ENCODE measurements at regions not wholly inside any gene's neighbourhood (a gene's known extent, or its start where the extent isn't known, plus 50 kb on each side); places are given as distances from the start of the nearest gene placed in this dataset.

DNA sequence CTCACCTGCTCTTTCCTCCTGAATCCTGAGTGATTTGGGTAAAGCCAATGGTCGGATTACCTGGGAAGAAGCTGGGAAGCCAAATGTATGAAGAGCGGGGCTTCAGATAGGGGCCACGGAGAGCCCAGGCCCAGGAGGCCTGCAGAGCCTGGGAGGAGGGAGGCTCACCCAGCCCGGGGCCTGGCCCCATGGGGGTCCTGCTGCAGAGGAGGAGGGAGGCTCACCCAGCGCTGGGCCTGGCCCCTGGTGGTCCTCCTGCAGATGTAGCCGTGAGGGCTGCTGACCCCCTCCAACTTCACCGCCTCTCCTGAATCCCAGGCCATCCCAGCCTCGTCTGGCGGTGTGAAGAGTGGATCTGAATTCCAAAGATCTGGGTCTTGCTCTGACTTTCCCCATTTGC lies 368.4 kb downstream of the THBS2 start:
- DNase-seq: no peak

DNA sequence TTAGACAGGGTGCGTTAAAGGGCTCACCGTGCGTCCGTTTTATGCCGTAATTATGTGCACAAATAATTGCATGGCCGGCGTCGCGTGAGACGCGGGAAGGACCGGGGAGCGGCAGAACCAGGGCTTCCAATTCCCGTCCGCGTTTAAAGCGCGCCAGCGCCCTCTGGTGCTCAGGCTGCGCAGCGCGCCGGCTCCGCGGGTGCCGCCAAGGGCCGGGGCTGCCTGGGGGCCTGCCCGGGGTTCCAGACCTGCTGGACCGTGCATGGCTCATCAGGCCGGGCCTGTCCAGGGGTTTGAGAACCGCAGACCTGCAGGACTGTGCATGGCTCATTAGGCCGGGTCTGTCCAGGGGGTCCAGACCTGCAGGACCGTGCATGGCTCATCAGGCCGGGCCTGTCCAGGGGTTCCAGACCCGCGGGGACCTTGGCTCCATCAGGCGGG lies 369.0 kb downstream of the THBS2 start:
- DNase-seq: peak in 49 of 58 donors; percentile 4 to 81 (median 41)

DNA sequence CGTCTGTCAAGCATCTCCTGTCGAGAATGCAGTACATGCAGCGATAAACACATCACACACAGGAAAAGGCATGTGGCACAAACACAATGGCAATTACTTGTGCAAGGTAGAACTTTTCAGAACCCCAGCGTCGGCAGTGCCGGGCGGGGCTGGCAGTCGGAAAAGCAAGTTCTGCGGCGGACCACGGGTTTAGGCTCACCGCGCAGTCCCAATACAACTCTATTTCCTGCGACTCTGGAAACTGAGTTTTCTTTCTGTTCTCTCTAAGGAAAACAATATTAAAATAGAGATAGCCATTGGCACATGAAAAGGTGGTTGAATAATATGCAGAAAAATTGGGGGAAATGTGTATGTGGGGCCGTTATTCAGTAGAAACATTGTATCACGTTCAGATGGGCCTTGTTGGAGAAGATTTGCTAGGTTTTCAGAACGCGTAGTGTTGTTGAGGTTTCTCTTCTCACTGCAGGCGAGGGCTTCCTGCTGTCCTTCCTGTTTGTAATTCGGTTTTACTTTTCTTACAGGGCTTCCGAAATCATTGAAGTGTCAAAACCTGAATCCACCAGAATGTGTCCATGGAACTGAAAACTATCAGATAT lies 369.5 kb downstream of the THBS2 start:
- no peak for DNase-seq

DNA sequence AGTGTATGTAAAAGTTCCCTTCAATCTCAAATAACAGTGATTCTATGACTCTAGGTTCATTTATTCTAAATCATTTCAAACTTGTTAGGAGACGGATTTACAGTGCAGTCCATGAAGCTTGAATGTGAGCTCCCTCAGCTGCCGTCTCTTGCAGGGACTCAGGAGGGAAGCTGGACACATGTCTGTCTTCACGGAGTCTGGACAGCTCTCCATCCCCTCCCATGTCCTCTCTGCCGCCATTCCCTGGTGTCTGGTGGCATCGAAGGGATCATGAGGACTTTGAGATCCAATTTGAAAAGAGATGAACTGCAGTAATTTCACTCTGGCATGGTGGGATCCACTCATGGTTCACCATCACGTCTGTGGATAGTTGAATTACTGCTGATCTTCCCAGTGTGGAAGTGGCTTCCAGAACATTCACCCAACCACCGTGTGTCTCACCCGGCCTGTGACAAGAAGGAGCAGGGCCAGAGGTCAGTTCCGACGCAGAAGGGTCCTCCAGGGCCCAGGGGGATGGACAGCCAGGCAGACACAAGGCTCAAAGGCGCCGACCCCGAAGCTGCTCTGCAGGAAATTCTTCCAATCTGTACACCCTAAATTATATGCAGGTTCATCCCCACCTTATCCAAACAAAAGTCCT lies 370.1 kb downstream of the THBS2 start:
- DNase-seq: no peak

DNA sequence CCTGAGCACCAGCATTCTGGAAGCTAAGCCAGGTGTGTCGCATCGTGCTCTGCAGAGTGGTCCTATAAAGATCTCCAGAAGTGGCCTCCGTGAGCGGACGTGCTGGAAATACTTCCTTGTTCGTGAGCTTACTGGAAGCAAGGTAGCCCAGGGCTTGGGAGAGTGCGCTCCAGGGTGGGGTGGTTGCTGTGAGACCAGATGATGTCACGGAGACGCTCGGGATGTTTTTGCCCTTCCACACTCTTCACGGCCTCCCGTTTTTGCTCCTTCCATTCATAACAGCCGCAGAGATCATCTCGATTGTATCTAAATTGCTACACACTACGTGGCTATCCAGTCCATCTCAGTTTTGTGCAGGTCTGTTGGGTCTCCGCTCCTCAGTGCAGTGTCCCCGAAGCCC lies 373.4 kb downstream of the THBS2 start:
- DNase-seq: no peak

DNA sequence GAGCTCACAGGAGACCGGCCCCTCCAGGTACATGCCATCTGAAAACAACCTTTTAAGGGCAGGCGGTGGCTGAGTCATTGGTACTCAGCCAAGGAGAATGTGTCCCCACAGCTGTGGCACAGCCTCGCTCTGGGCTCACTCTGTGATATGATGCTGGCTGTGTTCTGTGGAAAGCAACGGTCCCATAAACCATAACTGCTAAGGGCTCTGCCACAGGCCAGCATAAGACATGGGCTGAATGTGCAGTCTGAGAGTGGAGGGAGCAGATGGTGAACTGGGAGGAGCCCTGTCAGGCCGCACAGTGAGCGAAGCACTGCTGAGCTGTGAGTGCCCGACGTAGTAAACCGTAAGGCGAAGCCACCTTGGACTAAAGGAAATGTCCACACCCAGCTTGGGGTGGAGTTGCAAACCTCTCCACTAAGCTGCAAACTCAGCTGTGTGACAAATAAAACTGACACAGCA lies 375.8 kb downstream of the THBS2 start:
- DNase-seq: peak in 8 of 58 donors; percentile 9 to 37 (median 20)

DNA sequence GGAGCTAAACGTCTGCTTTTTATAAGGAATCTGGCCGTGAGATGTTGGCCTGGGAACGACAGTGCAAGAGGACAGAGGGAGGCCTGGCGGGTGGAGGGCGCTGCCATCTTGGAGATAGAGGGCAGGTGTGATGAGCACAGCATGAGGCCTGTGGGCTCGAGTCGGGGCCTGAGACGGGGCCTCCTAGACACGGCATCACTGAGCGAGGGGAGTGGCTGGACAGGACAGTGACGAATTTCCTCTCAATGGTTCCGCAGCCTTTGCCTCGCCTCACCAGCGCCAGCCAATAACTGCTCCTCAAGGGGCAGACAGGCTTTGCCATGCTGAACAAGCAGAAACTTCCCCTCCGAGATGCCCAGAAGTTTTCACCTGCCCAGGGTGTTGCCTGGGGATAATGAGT lies 376.7 kb downstream of the THBS2 start:
- no peak for DNase-seq

DNA sequence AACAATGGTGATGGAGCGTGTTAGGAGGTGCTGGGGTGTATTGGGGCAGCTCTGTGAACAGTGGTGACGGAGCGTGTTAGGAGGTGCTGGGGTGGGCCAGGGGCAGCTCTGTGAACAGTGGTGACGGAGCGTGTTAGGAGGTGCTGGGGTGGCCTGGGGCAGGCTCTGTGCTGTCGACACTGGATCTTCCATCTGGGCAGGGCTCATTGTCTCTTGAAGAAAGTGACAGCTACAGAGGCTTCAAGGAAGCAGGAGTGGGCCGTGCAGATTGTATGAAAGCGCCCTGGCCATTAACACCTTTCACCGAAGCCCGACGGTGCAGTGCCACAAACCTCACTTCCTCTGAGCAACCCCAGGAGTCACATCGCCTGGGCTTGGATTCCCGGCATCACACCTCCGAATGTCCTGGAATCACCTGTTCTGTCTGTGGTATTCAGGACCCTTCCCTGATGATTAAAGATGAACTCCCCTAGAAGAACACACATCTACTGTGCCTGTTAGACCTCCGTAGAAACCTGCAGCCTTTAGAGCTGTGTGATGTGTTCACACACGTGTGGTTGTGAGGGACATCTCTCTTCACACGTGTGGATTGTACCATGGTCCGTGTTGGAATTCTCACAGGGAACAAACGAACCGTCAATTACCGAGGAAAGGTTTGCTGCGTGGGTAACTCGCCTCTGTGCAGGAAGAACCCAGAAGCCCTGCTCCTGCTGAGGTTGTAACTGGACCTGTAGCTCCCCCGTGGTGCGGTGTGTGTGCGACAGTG lies 377.7 kb downstream of the THBS2 start:
- no peak for DNase-seq

DNA sequence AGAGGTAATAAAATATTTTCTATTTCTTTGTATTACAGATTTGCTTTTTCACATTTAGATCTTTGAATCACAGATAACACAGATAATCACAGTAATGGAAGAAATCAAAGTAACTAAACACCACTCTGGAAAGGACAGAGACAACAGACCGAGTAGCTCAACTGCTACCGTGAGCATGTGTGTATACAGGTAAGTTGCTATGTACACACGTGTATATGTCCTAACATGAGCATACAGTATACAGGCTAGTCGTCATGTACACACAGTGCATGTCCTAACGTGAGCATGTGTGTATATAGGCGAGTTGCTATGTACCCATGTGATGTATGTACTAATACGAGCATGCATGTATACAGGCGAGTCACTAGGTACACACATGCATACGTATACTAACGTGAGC lies 379.0 kb downstream of the THBS2 start:
- no peak for DNase-seq

DNA sequence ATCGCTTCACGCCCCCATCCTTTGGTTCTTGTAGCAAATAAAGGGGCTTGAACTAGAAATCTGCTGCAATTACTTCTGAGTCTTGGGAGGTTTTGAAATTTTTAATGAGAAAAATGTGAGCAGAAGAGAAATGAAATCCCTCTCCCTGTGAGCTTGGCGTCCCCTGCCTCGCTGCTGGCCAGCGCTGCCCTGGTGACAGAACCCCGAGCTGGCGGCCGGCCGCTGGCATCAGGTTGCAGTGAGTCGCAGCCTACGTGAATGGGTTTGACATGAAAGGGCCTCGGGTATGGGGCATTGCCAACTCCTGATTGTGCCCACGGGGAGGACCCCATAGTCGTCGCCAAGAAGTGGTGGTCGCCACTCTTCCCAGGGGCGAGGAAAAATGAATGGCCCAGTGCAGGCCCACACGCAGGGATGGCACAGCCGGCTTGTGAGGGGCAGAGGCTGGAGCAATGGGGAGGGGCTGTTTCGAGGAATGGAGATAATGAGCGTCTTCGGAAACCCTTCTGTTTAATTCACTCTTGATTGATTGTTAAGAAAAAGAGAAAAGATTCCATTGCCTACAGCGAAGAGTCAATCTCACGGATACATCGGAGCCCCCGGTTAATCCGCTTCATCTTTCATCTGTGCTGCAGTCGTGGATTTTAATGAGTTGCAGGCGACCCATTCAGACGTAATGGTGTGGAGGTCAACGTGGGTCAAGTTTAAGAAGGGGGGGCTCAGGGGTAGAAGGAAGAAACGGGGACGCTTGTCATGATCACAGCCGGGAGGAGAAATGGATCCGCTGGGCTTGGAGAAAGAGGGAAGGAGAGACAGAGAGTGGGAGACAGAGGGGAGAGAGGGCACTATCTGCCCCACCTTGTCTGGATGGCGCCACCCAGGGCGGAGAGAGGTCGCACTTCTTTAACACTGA lies 380.1 kb downstream of the THBS2 start:
- no peak for DNase-seq

DNA sequence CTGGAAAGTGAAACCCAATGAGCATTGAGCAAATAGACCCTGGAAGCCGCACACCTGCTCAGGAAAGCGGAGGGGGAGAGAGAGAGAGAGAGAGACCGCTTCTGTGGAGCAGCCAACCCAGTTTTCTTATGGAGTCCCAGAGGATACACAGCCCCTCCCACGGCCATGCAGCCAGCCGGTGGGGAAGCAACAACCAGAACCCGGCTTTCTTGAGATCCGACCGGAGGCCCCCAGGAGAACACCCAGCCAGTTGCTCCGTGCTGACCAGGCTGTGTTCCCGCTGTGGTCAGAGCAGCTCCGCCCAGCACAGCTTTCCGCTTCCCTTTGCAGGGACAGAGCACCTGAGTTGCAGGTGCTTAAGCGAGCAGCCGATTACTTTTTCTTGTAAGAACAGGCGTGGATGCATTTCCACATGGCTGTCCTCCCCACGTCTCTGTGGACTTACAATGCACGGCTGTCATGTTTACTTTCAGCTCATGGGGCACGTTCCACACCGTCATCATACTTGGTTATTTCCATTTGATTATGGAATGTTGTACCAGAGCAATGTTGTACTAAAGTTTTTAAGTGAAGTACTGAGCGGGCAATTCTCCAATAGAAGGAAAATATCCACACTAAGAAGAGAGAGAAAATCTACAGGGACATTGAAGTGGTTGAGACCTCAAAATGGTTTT lies 381.9 kb downstream of the THBS2 start:
- no peak for DNase-seq

DNA sequence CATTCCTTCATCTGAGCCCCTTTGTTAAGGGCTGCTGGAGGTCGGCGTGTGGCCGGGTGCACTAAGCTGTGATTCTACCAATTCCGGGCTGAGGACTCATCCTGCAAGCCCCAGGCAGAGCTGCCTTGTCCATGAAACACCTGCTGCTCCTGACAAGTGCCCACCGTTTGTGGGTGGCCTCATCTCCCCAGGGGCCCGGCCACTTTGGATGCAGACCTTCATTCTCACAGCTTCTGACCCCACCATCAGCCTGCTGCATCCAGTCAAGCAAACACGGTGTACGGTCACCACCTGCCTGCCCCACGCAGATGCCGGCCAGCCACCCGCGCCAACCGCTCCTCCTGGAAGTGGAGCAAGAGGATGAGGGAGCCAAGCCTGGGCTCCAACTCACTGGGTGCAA lies 382.7 kb downstream of the THBS2 start:
- DNase-seq: no peak

DNA sequence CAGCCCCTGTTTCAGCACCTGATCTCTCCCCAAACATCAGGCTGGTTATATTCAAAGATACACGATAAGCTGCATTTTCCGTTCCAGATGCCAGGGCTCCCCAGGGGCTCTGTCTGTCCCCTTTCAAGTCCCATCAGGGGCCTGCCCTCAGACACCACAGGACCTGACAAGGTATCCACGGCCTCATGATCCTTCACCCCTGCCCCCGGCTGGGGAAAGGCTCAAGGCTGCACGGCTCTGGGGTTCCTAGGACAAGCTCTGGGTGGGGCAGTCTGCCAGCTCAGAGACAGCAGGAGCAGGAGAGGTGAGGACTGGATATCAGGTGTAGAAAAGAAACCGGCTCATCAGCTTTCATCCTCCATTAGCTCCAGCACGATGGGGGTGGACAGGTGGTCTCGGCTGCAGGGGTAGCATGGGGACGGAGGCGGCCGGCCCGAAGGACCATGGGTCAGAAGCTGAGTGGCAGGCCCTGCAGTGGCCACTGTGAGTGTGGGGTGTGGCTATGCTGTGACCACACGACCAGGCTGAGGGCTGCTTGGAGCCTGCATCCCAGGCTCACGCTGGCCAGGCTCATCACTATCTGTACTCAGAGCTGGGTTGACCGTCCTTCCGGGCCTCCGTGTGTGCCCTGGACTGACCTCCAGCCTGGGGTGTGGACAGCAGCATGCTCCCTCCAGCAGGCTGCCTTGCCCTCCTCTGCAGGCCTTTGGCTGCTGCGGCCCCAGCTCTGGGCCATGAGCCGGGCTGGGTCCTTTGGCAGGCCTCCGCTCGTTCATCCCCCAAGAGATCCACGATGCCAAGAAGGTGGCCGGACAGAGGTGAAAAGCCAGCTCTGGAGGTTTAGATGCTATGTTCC lies 386.2 kb downstream of the THBS2 start:
- no peak for DNase-seq

DNA sequence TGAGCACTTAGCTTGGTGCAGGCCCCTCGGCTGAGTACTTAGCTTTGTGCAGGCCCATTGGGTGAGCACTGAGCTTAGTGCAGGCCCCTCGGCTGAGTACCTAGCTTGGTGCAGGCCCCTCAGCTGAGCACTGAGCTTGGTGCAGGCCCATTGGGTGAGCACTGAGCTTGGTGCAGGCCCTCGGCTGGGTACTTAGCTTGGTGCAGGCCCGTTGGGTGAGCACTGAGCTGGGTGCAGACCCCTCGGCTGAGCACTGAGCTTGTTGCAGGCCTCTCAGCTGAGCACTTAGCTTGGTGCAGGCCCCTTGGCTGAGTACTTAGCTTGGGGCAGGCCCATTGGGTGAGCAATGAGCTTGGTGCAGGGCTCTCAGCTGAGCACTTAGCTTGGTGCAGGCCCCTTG lies 387.1 kb downstream of the THBS2 start:
- DNase-seq: no peak

DNA sequence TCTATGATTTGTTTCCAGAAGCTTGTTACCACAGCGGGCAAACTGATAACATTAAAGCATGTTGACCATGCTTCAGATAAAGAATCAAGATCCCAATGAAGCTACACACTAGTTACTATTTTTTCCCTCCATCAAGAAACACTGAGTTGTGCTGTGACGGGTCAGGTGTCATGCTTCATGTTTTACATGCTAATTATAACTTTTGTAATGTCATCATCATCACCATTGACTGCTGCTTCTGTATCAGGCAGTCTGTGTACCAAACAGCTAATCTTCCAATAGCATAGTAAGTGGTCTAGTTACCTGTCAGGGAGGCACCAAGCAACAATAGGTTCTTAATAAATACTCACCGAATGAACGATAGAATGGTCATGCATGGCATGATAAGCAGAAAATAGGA lies 388.1 kb downstream of the THBS2 start:
- no peak for DNase-seq

DNA sequence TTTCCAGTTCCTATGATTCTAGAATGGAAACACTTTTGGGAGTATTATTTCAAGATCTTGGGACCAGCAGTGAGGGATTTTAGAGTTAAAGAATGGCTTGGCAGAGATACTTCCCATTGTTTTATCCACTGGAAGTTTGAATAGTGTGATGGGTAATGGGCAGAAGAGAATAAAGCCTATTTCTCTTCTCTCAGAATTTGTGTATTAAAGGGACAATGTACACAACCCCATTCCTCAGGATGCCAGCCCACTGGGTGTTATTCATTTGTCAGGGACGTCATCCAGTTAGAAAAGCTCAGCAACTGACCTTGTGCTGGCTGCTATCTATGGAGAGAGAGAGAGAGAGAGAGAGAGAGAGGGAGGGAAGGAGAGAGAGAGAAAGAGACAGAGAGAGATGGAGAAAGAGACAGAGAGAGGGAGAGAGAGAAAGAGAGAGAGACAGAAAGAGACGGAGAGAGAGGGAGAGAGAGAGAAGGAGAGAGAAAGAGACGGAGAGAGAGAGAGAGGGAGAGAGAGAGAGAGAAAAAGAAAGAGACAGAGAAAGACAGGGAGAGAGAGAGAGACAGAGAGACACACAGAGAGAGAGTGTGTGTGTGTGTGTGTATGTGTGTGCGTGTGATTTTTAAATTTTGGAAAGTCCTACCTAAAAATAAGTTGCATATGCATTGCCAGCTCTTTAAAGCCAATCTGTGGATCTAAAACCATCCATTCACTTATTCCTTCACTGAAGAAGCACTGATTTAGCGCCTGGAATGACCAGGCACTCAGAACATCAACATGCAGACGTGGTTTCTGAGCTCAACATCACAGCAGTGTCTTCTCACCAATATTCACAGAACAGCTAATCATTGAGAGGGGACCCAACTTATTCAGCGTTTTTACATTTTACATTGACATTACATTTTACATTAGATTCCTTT lies 388.8 kb downstream of the THBS2 start:
- peak in 11 of 58 donors; percentile 11 to 73 (median 31) for DNase-seq

DNA sequence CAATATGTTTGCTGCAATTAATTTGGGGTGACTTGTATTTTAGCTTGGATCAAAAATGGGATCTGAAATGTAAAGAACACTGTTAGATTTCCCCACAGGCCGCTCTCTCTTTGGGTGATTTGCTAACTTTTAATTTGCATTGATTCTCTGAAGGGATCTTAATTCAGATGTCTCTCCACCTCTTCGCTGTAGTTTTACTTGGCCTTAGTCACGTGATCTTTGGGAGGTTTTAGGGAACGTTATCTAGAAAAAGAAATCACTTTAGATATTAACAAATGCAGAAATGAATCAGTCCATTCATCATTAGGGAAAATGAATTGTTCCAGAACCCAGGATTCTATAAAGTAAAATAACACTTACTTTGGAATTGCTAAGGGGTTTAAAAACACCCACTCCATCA lies 390.2 kb downstream of the THBS2 start:
- DNase-seq: no peak

DNA sequence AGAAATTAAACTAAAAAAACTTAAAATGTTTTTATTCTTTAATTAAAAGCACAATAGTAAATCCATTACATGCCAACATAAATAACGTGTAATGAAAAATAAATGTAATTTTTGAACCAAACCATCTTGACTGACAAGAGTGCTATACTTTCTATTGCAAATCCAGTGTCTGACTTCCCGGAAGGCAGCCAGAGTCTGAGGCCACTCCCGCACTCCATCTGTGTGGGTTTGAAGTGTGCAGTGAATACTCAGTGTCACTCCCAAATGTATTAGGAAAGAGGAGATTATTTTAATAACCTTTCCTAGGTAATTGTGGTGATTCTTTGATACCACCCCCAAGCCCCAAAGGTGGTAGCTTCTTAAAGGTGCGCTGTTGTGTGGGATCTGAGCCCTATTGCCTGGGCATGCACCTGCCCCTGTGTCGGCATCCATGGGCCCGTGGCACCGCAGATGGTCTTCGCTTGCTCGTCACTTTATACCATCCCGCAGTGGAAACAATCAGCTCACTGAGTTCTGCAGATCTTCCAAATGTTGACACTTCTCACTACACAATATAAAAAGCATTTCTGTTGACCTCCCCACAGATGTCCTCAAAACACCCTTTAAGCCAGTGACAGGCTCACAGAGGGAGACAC lies 391.2 kb downstream of the THBS2 start:
- peak in 3 of 58 donors; percentile 7 to 57 (median 23) for DNase-seq
